ENCODE measurements at regions not wholly inside any gene's neighbourhood (a gene's known extent, or its start where the extent isn't known, plus 50 kb on each side); places are given as distances from the start of the nearest gene placed in this dataset.

- Histone ChIP-seq H3K9me3 (ENCODE audit: control insufficient read depth in 4 of 4, low read length in 3 of 4) (no peaks in the 10 kb centered on the region), H3K27me3 (ENCODE audit: control insufficient read depth in 4 of 4, insufficient read depth in 4 of 4, low read length in 3 of 4) (no peaks in the 10 kb centered on the region), H3K27ac (ENCODE audit: low read depth in 1 of 2, low read length in 2 of 2) (no peak overlapping the region), H3K36me3 (ENCODE audit: control insufficient read depth in 4 of 4, insufficient read depth in 3 of 4, low read depth in 1 of 4, low read length in 3 of 4) (no peaks in the 10 kb centered on the region), H3K4me3 (ENCODE audit: low read depth in 1 of 3, low read length in 3 of 3) (no peak overlapping the region), H3K9ac (ENCODE audit: low read depth in 1 of 2, low read length in 2 of 2) (no peak overlapping the region), H3K4me1 (ENCODE audit: control insufficient read depth in 4 of 4, insufficient read depth in 4 of 4, low read length in 3 of 4) (no peaks in the 10 kb centered on the region)
- WGBS, result 67% methylated on average over 3 of the region's 3 CpGs
- TF ChIP-seq ZBTB33 (IDR thresholded peaks at IDR 0.05) (no peak), SP1 (IDR thresholded peaks at IDR 0.05) (no peak), FOXA1 (IDR thresholded peaks at IDR 0.05) (no peak), TAF1 (conservative IDR thresholded peaks at IDR 0.05) (no peak), RXRA (IDR thresholded peaks at IDR 0.05) (no peak), ATF3 (IDR thresholded peaks at IDR 0.05) (no peak), HNF4A (conservative IDR thresholded peaks at IDR 0.05) (no peak), FOXA2 (IDR thresholded peaks at IDR 0.05) (no peak)
- TF ChIP-seq, protein P1, sequence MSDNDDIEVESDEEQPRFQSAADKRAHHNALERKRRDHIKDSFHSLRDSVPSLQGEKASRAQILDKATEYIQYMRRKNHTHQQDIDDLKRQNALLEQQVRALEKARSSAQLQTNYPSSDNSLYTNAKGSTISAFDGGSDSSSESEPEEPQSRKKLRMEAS (IDR thresholded peaks at IDR 0.05), result no peak
- no peak for DNase-seq (ENCODE audit: low spot score)
Measured at GRCh38 chr14:35969310-35969709, 143.2 kb downstream of the BRMS1L start.

- H3K4me1 ChIP-seq (ENCODE audit: control insufficient read depth in 4 of 4, insufficient read depth in 4 of 4, low read length in 3 of 4), result no peaks in the 10 kb centered on the region
- WGBS, result 74% methylated on average over 2 of the region's 2 CpGs
- H3K36me3 ChIP-seq (ENCODE audit: control insufficient read depth in 4 of 4, insufficient read depth in 3 of 4, low read depth in 1 of 4, low read length in 3 of 4), result no peaks in the 10 kb centered on the region
Measured at GRCh38 chr14:35965400-35965799, 139.3 kb downstream of the BRMS1L start.

More at GRCh38 chr14:35965400-35965799, 139.3 kb downstream of the BRMS1L start:
- no peak overlapping the region for H3K9ac ChIP-seq (ENCODE audit: low read depth in 1 of 2, low read length in 2 of 2)
- peaks cover 0 to 3% (median 0%) of the 10 kb centered on the region in 4 donors for H3K27me3 ChIP-seq (ENCODE audit: control insufficient read depth in 4 of 4, insufficient read depth in 4 of 4, low read length in 3 of 4)
- DNase-seq (ENCODE audit: low spot score), result no peak
- H3K4me3 ChIP-seq (ENCODE audit: low read depth in 1 of 3, low read length in 3 of 3), result no peak overlapping the region
- H3K27ac ChIP-seq (ENCODE audit: low read depth in 1 of 2, low read length in 2 of 2), result no peak overlapping the region
- no peak for TF ChIP-seq NR2F2 (IDR thresholded peaks at IDR 0.05)
- TF ChIP-seq, protein P2, sequence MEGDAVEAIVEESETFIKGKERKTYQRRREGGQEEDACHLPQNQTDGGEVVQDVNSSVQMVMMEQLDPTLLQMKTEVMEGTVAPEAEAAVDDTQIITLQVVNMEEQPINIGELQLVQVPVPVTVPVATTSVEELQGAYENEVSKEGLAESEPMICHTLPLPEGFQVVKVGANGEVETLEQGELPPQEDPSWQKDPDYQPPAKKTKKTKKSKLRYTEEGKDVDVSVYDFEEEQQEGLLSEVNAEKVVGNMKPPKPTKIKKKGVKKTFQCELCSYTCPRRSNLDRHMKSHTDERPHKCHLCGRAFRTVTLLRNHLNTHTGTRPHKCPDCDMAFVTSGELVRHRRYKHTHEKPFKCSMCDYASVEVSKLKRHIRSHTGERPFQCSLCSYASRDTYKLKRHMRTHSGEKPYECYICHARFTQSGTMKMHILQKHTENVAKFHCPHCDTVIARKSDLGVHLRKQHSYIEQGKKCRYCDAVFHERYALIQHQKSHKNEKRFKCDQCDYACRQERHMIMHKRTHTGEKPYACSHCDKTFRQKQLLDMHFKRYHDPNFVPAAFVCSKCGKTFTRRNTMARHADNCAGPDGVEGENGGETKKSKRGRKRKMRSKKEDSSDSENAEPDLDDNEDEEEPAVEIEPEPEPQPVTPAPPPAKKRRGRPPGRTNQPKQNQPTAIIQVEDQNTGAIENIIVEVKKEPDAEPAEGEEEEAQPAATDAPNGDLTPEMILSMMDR (IDR thresholded peaks at IDR 0.05; ENCODE audit: low read depth, low read length, missing input control), result no peak
- no peak for TF ChIP-seq HNF4A (conservative IDR thresholded peaks at IDR 0.05)
- TF ChIP-seq RXRA (IDR thresholded peaks at IDR 0.05), result no peak
- no peak for TF ChIP-seq EGR1 (IDR thresholded peaks at IDR 0.05; ENCODE audit: low read depth in 2 of 2)
- no peak for TF ChIP-seq TAF1 (conservative IDR thresholded peaks at IDR 0.05)
- TF ChIP-seq, protein P1 (IDR thresholded peaks at IDR 0.05), result no peak
- no peak for TF ChIP-seq SP1 (IDR thresholded peaks at IDR 0.05)
- TF ChIP-seq GABPA (IDR thresholded peaks at IDR 0.05 in 1 of 2, conservative IDR thresholded peaks at IDR 0.05 in 1 of 2), result no peak
- no peak for TF ChIP-seq FOXA1 (IDR thresholded peaks at IDR 0.05)
- H3K9me3 ChIP-seq (ENCODE audit: control insufficient read depth in 4 of 4, low read length in 3 of 4), result no peaks in the 10 kb centered on the region
